ENCODE measurements at regions not wholly inside any gene's neighbourhood (a gene's known extent, or its start where the extent isn't known, plus 50 kb on each side); places are given as distances from the start of the nearest gene placed in this dataset.

GRCh38 chr4:99759346-99759984, 57.2 kb upstream of the DAPP1 start:
- Mint-ChIP-seq H3K4me3 (no peak overlapping the region), H3K4me1 (peaks cover 3% of the 10 kb centered on the region), H3K27me3 (ENCODE audit: insufficient read depth, low read depth) (peaks cover 7% of the 10 kb centered on the region), H3K27ac (no peak overlapping the region), H3K36me3 (no peaks in the 10 kb centered on the region), H3K9me3 (peaks cover 3% of the 10 kb centered on the region)
- H3K36me3 ChIP-seq = no peaks in the 10 kb centered on the region
- no peaks in the 10 kb centered on the region for H3F3A ChIP-seq (ENCODE audit: low read depth)
- H3K9ac ChIP-seq = no peak overlapping the region
- no peaks in the 10 kb centered on the region for H3K79me2 ChIP-seq (ENCODE audit: low read depth)
- no peak overlapping the region for H2AFZ ChIP-seq (replicated peaks)
- H3K4me3 ChIP-seq = no peak overlapping the region
- H3K4me1 ChIP-seq = no peaks in the 10 kb centered on the region
- no peak overlapping the region for H3K27ac ChIP-seq
- no peaks in the 10 kb centered on the region for H4K20me1 ChIP-seq (ENCODE audit: low read depth)
- H3K9me3 ChIP-seq (ENCODE audit: low read depth) = no peaks in the 10 kb centered on the region
- H3K27me3 ChIP-seq = no peaks in the 10 kb centered on the region
- no peak for TF ChIP-seq CTCF (IDR thresholded peaks at IDR 0.05)
- TF ChIP-seq EZH2 (IDR thresholded peaks at IDR 0.05) = no peak
- no peak for TF ChIP-seq EZH2phosphoT487 (IDR thresholded peaks at IDR 0.05)
- no peak overlapping the region for H3K4me2 ChIP-seq
- no peak for DNase-seq (ENCODE audit: low spot score)

- no peak overlapping the region for H3K4me3 Mint-ChIP-seq
- H3K27ac Mint-ChIP-seq = no peak overlapping the region
- no peak for TF ChIP-seq EZH2phosphoT487 (IDR thresholded peaks at IDR 0.05)
- no peak for TF ChIP-seq EZH2 (IDR thresholded peaks at IDR 0.05)
- no peak for TF ChIP-seq CTCF (IDR thresholded peaks at IDR 0.05)
- Histone ChIP-seq H3K27ac (no peak overlapping the region), H3K4me3 (no peak overlapping the region), H3K79me2 (ENCODE audit: low read depth) (no peaks in the 10 kb centered on the region), H4K20me1 (ENCODE audit: low read depth) (no peaks in the 10 kb centered on the region), H3K4me2 (no peak overlapping the region), H2AFZ (replicated peaks) (peak overlapping the region; percentile 20), H3K27me3 (no peaks in the 10 kb centered on the region), H3K9ac (no peak overlapping the region), H3F3A (ENCODE audit: low read depth) (no peaks in the 10 kb centered on the region), H3K9me3 (ENCODE audit: low read depth) (no peaks in the 10 kb centered on the region), H3K36me3 (no peaks in the 10 kb centered on the region), H3K4me1 (no peaks in the 10 kb centered on the region)
- H3K4me1 Mint-ChIP-seq = peaks cover 3% of the 10 kb centered on the region
- no peak for DNase-seq (ENCODE audit: low spot score)
- H3K27me3 Mint-ChIP-seq (ENCODE audit: insufficient read depth, low read depth) = no peaks in the 10 kb centered on the region
- no peaks in the 10 kb centered on the region for H3K36me3 Mint-ChIP-seq
- no peaks in the 10 kb centered on the region for H3K9me3 Mint-ChIP-seq
Measured at GRCh38 chr4:99755223-99755944, 61.2 kb upstream of the DAPP1 start.

GRCh38 chr4:99754756-99755155, 61.9 kb upstream of the DAPP1 start:
- Histone ChIP-seq H2AFZ (replicated peaks) (peak overlapping the region; percentile 20), H3K27ac (no peak overlapping the region), H3K27me3 (no peaks in the 10 kb centered on the region), H3K9ac (no peak overlapping the region), H3K4me3 (no peak overlapping the region), H4K20me1 (ENCODE audit: low read depth) (no peaks in the 10 kb centered on the region), H3F3A (ENCODE audit: low read depth) (no peaks in the 10 kb centered on the region), H3K79me2 (ENCODE audit: low read depth) (no peaks in the 10 kb centered on the region), H3K9me3 (ENCODE audit: low read depth) (no peaks in the 10 kb centered on the region), H3K36me3 (no peaks in the 10 kb centered on the region), H3K4me2 (no peak overlapping the region), H3K4me1 (no peaks in the 10 kb centered on the region)
- no peak for DNase-seq (ENCODE audit: low spot score)
- Mint-ChIP-seq H3K4me3 (no peak overlapping the region), H3K9me3 (no peaks in the 10 kb centered on the region), H3K27me3 (ENCODE audit: insufficient read depth, low read depth) (no peaks in the 10 kb centered on the region), H3K36me3 (no peaks in the 10 kb centered on the region), H3K27ac (no peak overlapping the region), H3K4me1 (peaks cover 3% of the 10 kb centered on the region)
- TF ChIP-seq CTCF (IDR thresholded peaks at IDR 0.05) (no peak), EZH2 (IDR thresholded peaks at IDR 0.05) (no peak), EZH2phosphoT487 (IDR thresholded peaks at IDR 0.05) (no peak)

All from neural progenitor cell (in vitro differentiated cells).